HG02798 (cell line): ENCODE measurements at regions not wholly inside any gene's neighbourhood (a gene's known extent, or its start where the extent isn't known, plus 50 kb on each side); places are given as distances from the start of the nearest gene placed in this dataset.
"Not testable (repeated sequence)": the region's sequence is repeated elsewhere in the genome, so short reads cannot be mapped to it uniquely, and the experiment has no call there.

Source experiments
- ATAC-seq: cut with Tn5 transposase; IDR thresholded peaks from one replicate; pipeline ENCODE4 v1.9.1; 2021; ENCODE audit warnings: mild to moderate bottlenecking; ENCODE audit not compliant: unreplicated experiment, poor library complexity

DNA sequence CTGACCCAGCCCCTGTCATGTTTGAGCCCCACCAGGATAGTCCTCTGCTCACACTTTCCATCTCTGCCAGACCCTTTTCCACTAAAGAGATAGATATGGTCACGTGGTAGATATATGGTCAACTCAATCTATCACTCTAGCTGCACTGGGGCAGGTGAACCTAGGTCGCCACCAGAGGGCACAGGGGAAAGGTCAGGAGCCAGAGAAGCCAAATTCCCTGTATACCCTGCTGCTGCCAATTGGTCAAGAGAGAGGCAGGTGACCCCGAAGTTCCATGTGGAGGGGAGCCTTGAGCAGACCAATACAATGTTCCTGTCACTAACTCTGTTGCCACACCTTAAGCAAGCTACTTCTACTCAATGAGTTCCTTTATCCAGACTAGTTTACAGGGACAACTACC, 101.1 kb upstream of the GALNT18 start:
- ATAC-seq = no peak

DNA sequence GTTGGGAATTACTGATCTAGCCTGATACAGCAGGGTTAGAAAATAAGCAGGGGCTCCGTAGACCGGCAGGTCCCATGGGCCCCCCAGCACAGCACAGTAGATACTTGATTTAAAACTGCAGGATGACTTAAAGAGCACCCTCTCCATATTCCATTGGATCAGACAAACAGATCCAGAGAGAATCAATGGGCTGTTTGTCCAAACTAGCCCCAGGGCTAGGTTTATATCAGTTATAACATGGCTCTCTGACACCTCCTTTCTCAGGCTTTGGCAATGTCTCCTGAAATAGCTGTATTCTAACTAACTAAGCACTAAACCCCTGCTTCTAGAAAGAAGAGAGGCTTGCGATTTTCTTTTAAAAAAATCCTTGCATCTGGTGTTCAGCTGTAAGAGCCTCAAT, 100.4 kb upstream of the GALNT18 start:
- ATAC-seq = no peak

DNA sequence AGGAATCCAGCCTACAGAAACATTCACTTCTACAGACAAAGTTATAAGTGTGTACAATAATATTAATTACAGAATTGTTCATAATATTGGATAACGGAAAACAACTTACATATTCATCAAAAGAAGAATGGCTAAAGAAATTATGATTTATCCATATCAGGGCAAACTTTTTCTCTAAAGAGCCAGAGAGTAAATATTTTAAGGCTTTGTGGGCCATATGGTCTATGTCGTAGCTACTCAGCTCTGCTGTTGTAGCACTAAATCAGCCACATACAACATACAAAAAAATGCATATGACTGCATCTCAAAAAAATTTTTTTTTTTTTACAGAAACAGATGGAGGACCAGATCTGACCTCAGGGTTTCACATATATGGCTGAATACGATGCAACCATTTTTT, 96.7 kb upstream of the GALNT18 start:
- no peak for ATAC-seq

DNA sequence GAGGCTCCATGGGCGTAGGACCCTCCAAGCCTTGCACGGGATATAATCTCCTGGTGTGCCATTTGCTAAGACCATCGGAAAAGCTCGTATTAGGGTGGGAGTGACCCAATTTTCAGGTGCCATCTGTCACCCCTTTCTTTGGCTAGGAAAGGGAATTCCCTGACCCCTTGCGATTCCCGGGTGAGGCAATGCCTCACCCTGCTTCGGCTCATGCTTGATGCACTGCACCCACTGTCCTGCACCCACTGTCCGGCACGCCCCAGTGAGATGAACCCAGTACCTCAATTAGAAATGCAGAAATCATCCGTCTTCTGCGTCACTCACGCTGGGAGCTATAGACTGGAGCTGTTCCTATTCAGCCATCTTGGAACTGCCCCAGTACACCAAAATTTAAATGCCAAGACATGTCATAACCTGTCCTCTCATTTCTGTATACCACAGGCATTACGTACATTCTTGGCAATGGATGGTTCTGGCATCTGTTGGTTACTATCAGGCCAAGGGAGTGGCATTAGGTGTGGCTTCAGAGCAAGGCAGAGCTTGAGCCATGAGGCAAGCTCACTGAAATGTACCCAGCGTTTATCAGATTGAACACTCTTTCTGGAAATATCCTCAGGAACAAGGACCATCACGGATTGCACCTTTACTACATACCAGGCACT, 95.4 kb upstream of the GALNT18 start:
- no peak for ATAC-seq

DNA sequence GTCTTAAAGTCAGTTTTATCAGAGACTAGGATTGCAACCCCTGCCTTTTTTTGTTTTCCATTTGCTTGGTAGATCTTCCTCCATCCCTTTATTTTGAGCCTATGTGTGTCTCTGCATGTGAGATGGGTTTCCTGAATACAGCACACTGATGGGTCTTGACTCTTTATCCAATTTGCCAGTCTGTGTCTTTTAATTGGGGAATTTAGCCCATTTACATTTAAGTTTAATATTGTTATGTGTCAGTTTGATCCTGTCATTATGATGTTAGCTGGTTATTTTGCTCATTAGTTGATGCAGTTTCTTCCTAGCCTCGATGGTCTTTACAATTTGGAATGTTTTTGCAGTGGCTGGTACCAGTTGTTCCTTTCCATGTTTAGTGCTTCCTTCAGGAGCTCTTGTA, 93.3 kb upstream of the GALNT18 start:
- ATAC-seq = not testable (repeated sequence)

DNA sequence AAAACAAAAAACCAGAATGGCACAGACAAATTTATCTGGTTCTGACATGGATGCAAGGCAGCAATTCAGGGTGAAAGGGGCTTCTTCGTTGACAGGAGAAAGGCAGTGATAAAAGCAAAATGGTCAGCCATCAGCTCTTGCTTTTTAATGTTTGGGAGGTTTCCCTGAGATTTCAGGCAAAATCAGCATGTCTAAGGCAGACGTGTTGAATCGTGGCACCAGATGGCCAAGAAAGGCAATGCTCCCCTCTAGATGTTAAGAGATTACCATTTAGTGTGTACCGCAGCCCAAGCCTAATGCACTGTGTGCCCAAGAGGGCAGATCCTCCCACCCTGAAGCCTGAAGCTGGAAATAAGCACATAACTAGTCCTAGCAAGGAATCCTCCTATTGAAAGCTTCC, 88.8 kb upstream of the GALNT18 start:
- no peak for ATAC-seq

DNA sequence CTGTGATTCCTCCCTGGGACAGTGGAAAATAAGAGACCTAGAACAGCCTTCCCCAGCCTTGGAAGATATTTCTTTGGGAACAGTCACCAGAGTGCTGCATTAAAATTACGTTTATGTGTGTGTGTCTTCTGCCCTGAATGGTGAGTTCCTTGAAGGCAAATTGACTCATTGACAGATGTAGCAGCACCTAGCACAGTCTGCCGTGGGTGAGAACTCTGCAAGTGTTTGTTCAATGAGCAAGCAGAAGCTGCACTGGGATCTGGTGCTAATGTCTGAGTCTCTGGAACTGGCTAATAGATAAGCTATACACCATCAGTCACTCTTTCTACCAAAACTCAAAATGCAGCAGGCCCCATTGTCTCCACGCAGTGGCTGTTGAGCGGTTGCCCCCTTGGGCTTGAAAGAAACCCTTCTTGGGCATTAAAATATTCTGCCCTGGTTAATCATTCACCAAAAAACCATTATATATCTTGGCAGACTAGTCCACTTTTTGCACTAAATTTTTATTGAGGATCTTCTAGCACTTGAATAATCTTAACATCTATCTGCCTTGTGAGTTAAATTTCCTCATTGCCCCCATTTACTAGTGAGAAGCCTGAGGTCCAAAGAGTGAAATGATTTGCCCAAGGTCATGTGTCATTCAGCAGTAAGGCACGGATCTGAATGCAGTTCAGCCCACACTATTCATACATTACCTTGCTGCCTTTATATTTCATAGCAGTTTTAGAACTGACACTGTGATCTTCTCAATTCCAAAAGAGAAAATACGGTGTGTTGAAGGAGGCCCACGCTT, 87.8 kb upstream of the GALNT18 start:
- ATAC-seq = no peak

DNA sequence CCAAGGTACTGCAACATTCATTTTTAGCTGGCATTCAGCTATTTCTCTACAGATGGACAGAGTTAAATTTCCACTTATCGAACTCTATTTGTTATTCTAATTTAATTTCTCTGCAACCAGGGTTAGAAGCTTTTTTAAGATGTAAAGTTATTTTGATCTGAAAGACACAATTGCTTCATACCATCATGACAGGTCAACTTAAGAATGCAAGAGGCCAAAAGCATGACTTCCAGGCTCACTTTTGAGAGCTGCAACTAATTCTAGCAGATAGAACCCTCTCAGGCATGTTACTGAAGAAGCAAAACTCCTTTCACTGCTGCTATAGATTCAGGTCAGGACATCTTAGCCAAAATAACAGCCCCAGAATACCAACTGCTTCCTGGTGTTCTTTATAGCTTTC, 86.5 kb upstream of the GALNT18 start:
- ATAC-seq = no peak

DNA sequence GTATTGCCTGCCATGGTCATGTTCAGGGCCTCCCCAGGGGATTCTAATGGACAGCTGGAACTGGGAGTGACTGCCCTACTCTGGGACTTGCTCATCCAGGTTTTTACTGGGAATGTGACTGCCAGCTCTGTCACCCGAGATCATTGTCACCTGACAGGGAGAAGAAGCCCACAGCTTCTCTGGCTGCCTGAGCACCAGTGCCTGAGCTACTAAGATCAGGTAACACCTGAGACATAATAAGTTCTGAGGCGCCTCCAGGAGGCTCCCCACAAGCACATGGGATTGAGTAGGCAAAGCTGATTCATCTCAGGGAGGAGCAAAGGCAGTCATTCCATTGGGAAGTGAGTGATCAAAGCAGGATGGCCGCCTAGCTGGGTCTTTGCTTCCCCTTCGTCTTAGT, 84.2 kb upstream of the GALNT18 start:
- no peak for ATAC-seq

DNA sequence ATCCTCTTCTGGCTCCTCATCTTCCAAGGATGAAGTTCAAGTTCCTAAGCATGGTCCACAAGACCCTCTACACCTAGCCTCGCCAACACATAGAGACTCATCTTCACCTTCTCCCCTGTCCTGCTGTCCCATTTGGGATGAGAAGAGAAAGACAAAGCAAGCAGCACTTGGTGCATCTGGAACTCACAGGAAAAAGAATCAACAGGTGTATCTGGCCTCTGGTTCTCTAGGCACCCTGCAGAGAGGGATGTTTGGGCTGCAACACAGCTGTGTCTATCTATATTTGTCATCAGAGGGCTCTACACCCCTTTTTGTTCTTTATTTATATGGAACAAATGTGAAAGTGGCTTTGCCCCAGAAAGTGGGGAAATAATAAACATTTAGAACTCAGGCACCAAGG, 82.1 kb upstream of the GALNT18 start:
- ATAC-seq = no peak

DNA sequence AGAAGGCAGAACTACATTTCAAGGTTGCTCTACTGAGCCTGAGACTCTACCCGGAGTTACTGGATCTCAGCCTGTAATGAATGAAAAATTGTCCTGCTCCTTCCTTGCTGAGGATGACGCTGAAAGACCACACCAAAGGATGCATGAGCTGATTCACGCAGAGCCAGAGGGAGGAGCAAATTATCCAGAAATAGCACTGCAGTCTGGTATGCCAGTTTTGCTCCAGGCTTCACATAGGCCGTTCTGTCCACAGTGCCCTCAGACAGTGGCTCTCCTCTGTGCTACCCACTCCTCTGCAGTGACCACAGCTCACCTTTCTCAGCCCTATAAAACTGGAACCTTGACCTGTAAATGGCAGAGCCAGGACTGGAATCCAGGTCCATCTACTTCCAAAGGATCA, 79.3 kb upstream of the GALNT18 start:
- ATAC-seq = no peak

DNA sequence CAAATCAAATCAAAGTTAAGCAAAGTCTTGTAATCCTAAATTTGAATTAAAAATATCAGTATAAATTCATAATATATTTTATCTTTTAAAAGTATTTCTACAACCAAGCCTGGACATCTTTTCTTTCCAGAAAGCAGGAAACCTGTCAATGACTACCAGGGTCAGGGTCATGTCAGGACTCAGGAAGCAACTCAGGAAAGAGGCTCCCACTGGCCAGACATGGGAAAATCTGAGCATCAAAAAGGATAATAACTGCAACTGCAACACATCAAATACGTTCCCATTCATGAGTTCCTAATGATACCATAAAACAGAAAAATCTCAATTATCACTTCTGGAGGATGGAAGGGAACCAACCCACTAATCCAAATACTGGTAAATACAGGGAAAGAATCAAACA, 76.0 kb upstream of the GALNT18 start:
- no peak for ATAC-seq

DNA sequence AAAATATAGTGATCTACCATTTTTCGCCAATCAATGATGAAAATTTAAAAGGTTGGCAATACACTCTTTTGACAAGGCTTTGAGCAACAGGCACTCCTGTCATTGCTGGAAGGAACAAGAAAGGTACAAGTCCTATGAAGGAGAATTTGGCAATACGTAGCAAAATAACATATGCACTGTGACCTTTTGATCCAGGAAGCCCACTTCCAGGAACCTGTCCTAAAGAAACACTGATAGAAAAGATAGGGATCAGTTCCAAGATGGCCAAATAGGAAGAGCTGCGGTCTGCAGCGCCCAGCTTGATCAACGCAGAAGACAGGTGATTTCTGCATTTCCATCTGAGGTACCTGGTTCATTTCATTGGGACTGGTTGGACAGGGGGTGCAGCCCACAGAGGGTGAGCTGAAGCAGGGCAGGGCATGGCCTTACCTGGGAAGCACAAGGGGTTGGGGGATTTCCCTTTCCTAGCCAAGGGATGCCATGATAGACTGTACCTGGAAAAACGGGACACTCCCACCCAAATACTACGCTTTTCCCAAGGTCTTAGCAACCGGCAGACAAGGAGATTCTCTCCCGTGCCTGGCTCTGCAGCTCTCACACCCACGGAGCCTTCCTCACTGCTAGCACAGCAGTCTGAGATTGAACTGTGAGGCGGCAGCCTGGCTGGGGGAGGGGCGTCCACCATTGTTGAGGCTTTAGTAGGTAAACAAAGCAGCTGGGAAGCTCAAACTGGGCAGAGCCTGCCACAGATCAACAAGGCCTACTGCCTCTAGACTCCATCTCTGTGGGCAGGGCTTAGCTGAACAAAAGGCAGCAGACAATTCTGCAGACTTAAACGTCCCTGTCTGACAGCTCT, 69.7 kb upstream of the GALNT18 start:
- ATAC-seq = no peak

DNA sequence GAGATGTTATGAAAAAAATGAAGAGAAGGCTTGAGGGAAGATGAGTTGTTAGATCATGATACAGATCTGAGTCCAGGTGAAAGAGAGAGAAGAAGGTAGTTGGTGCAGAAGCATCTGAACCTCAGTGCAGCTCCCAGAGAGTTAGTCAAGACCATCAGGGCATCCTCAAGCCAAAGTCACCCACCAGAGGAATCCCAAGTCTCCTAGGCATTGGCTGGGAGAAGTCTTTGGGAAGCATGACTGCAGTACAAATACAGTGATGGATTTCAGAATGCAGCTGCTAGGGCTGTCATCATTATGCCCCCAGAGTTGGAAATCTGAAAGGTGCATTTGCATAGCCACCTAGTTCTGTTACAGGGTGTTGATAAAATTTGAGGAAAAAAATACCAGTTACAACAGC, 59.7 kb upstream of the GALNT18 start:
- no peak for ATAC-seq

DNA sequence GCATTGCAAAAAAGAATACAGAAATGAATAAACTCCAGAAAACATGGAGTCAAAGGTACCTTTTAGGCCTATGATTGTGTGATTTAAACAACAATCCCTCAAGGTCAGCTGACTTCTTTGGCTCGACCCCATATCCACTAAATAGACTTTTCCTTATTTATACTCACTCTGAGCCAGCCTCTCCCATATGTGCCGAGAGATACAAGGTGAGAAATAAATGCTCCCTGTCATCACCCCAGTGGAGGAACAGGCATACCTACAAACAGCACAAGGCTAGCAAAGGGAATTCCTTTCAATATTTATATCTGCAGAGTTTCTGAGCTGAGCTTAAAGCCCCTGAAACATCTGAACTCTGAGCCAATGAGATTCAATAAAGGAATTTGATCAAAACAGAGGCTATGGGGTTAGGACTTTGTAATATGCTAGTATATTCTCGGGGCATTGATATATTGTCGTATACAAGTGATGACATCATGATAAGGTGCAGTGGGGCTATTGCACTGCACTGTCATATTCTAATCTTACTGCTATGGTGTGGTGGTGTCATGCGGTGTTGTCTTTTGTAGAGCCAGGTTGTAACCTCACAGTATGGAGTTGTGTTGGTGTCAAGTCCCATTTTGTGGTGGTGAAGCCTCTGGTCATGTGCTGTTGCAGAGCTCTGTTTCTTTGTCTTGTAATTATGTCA, 56.0 kb upstream of the GALNT18 start:
- no peak for ATAC-seq

DNA sequence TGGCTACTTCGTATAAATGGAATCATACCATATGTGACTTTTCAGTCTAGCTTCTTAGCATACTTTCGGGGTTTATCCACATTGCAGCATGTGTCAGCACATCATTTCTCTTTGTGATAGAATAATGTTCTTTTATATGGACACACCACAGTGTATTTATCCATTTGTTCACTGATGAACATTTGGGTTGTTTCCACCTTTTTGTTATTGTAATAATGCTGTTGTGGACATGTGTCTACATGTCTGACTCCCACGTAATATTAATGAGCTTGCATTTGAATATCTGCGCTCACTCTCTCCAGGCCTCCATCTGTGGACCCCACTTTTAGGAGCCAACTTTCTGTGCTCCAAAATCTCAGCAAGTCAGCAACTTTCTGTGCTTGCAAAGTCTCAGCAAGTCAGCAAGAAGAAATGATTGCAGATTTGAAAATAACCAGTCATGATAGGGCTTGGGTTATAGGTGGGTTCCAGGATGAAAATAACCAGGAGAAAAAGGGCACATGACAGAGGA, 53.9 kb upstream of the GALNT18 start:
- no peak for ATAC-seq

DNA sequence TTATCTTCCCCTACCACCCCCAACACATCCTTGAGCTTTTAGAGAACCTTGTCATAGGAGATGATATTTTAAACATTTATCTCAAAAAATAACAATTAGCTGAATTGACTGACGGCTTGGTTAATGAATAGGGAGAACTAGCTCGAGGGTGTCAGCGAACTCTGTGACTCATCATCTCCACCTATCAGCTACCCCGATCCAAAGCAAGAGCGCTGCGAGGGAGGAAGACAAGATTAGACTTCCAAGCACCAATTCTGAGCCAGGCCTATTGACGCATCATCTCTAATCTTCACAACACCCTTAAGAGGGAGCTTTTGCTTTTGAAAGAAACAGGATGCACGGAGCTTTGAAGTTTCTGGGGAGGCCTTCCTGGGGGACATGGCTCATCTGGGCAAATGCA, 51.0 kb upstream of the GALNT18 start:
- ATAC-seq = no peak

DNA sequence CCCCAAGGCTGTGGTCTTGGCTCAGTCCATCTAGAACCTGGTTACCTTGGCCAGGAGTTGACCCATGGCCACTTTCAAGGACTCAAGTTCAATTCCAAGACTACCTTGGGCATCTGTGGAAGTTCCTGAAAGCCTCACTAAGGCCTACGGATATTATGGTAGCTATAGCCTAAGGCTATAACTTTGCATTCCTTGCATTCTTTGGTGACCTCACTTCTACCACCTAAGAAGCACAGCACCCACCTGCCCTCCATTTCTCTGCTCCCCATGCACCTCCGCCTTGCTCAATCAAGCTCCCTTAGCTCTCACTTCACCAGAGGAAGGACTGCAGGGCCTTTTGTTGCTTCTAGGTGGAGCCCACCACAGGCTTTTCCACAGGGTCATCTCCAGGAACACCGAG, 50.3 kb upstream of the GALNT18 start:
- ATAC-seq = no peak
